ENCODE measurements at regions not wholly inside any gene's neighbourhood (a gene's known extent, or its start where the extent isn't known, plus 50 kb on each side); places are given as distances from the start of the nearest gene placed in this dataset.

- no peak for TF ChIP-seq CTCF (IDR thresholded peaks at IDR 0.05)
- no peak for TF ChIP-seq POLR2A (IDR thresholded peaks at IDR 0.05)
Observed at GRCh38 chr3:107124885-107125284, 252.4 kb upstream of the CCDC54 start.

Data from body of pancreas (tissue), 4 donors.